ENCODE measurements at regions not wholly inside any gene's neighbourhood (a gene's known extent, or its start where the extent isn't known, plus 50 kb on each side); places are given as distances from the start of the nearest gene placed in this dataset.
A peak's percentile ranks its signal among the peaks of the same experiment; 100 is the strongest.

- no peak for DNase-seq (ENCODE audit: low read depth in 2 of 2)
These were observed 898.8 kb downstream of the NTRK3 start for GRCh38 chr15:87357637-87358313.

- DNase-seq (ENCODE audit: low read depth in 2 of 2) = no peak
These were observed 900.6 kb downstream of the NTRK3 start for GRCh38 chr15:87355946-87356345.

- no peak for DNase-seq (ENCODE audit: low read depth in 2 of 2)
These were observed 901.7 kb downstream of the NTRK3 start for GRCh38 chr15:87354661-87355410.

- peak in 1 of 2 experiments; percentile 2 for DNase-seq (ENCODE audit: low read depth in 2 of 2)
These were observed 907.4 kb downstream of the NTRK3 start for GRCh38 chr15:87349181-87349580.

- peak in 1 of 2 experiments; percentile 1 for DNase-seq (ENCODE audit: low read depth in 2 of 2)
These were observed 907.8 kb downstream of the NTRK3 start for GRCh38 chr15:87348746-87349145.

GRCh38 chr15:87347806-87348515 lies 908.6 kb downstream of the NTRK3 start:
- DNase-seq (ENCODE audit: low read depth in 2 of 2) = no peak

GRCh38 chr15:87345961-87346360 lies 910.6 kb downstream of the NTRK3 start:
- DNase-seq (ENCODE audit: low read depth in 2 of 2) = no peak

- no peak for DNase-seq (ENCODE audit: low read depth in 2 of 2)
These were observed 912.6 kb downstream of the NTRK3 start for GRCh38 chr15:87343966-87344365.

- no peak for DNase-seq (ENCODE audit: low read depth in 2 of 2)
These were observed 916.2 kb downstream of the NTRK3 start for GRCh38 chr15:87340370-87340769.

- DNase-seq (ENCODE audit: low read depth in 2 of 2) = peak in 1 of 2 experiments; percentile 25
These were observed 930.3 kb downstream of the NTRK3 start for GRCh38 chr15:87326269-87326668.

GRCh38 chr15:87322870-87323269 lies 933.7 kb downstream of the NTRK3 start:
- DNase-seq (ENCODE audit: low read depth in 2 of 2) = no peak

GRCh38 chr15:87322265-87322664 lies 934.3 kb downstream of the NTRK3 start:
- DNase-seq (ENCODE audit: low read depth in 2 of 2) = no peak

GRCh38 chr15:87317900-87318299 lies 938.6 kb downstream of the NTRK3 start:
- DNase-seq (ENCODE audit: low read depth in 2 of 2) = no peak

GRCh38 chr15:87312221-87312620 lies 944.3 kb downstream of the NTRK3 start:
- no peak for DNase-seq (ENCODE audit: low read depth in 2 of 2)

GRCh38 chr15:87300146-87300545 lies 956.4 kb downstream of the NTRK3 start:
- no peak for DNase-seq (ENCODE audit: low read depth in 2 of 2)

GRCh38 chr15:87294854-87295253 lies 961.7 kb downstream of the NTRK3 start:
- DNase-seq (ENCODE audit: low read depth in 2 of 2) = no peak

- DNase-seq (ENCODE audit: low read depth in 2 of 2) = peak; percentile 24
These were observed 963.5 kb downstream of the NTRK3 start for GRCh38 chr15:87293031-87293430.

- DNase-seq (ENCODE audit: low read depth in 2 of 2) = peak; percentile 80 to 81
These were observed 969.4 kb downstream of the NTRK3 start for GRCh38 chr15:87287156-87287555.

- no peak for DNase-seq (ENCODE audit: low read depth in 2 of 2)
These were observed 987.0 kb downstream of the NTRK3 start for GRCh38 chr15:87269566-87269965.

- DNase-seq (ENCODE audit: low read depth in 2 of 2) = no peak
These were observed 987.9 kb downstream of the NTRK3 start for GRCh38 chr15:87268675-87269074.

- DNase-seq (ENCODE audit: low read depth in 2 of 2) = peak; percentile 88 to 93
These were observed 988.7 kb downstream of the NTRK3 start for GRCh38 chr15:87267798-87268197.

GRCh38 chr15:87263871-87264270 lies 992.7 kb downstream of the NTRK3 start:
- no peak for DNase-seq (ENCODE audit: low read depth in 2 of 2)

- DNase-seq (ENCODE audit: low read depth in 2 of 2) = no peak
These were observed 993.2 kb downstream of the NTRK3 start for GRCh38 chr15:87263296-87263695.

Data from fibroblast of skin of left biceps (primary cell).